Body of pancreas (tissue), 4 donors: ENCODE measurements at regions not wholly inside any gene's neighbourhood (a gene's known extent, or its start where the extent isn't known, plus 50 kb on each side); places are given as distances from the start of the nearest gene placed in this dataset.

Experiments used
- CTCF ChIP-seq, 7 experiments: fragments of 450-650 bp in 4 of 7; fragments of 200-600 bp in 3 of 7; sonication (generic) in 3 of 7; IDR thresholded peaks; one replicate each; pipeline ENCODE4 v1.5.1; 2016 to 2019; ENCODE audit warnings: antibody characterized with exemption in 7 of 7
- POLR2A ChIP-seq, 3 donors: fragments of 450-650 bp; IDR thresholded peaks; one replicate each; pipeline ENCODE4 v1.6.1; 2016; ENCODE audit warnings: antibody characterized with exemption in 3 of 3, mild to moderate bottlenecking in 2 of 3

- TF ChIP-seq CTCF (IDR thresholded peaks at IDR 0.05) (no peak), POLR2A (IDR thresholded peaks at IDR 0.05) (no peak)
Measured at GRCh38 chr3:5651351-5651750, 463.8 kb downstream of the EDEM1 start.
